NT2/D1 (cell line): ENCODE measurements at regions not wholly inside any gene's neighbourhood (a gene's known extent, or its start where the extent isn't known, plus 50 kb on each side); places are given as distances from the start of the nearest gene placed in this dataset.

Source experiments
- SUZ12 ChIP-seq: IDR thresholded peaks from 2 replicates; pipeline ENCODE4 v1.6.1; 2011; ENCODE audit not compliant: insufficient read length, insufficient read depth; ENCODE audit errors: extremely low read depth
- YY1 ChIP-seq: IDR thresholded peaks from 2 replicates; pipeline ENCODE4 v1.6.1; 2011; ENCODE audit not compliant: insufficient read length, insufficient read depth
- ZNF274 ChIP-seq: IDR thresholded peaks from 2 replicates; pipeline ENCODE4 v1.6.1; 2011; ENCODE audit warnings: mild to moderate bottlenecking, low read depth, low read length

- TF ChIP-seq YY1 (no peak), ZNF274 (no peak), SUZ12 (no peak)
Measured at GRCh38 chr1:104945406-104945805, 1195.7 kb downstream of the AMY1C start.
